Heart left ventricle (tissue), 13 donors: ENCODE measurements at regions not wholly inside any gene's neighbourhood (a gene's known extent, or its start where the extent isn't known, plus 50 kb on each side); places are given as distances from the start of the nearest gene placed in this dataset.

Experiments
- CTCF ChIP-seq, 12 donors: fragments of 200-600 bp; sonication (generic) in 4 of 12; IDR thresholded peaks; one replicate each; pipeline versions ENCODE4 v1.5.0 to v1.8.0; 2018 to 2022; ENCODE audit warnings: antibody characterized with exemption in 12 of 12, mild to moderate bottlenecking in 5 of 12
- POLR2A ChIP-seq, 2 donors: fragments of 450-650 bp; IDR thresholded peaks; one replicate each; pipeline ENCODE4 v1.6.1; 2017; ENCODE audit warnings: antibody characterized with exemption in 2 of 2, mild to moderate bottlenecking in 2 of 2, moderate library complexity in 2 of 2
- donor health status: ischemic (EF 13 %, LVEDD 7.1; RV severe dilation, severe dysfunction).
- donor health status: DM: no; HTN: yes; CAD: no.
- donor health status: DM: no; HTN: no; CAD: no.
- donor health status: ischemic (EF 25% LVEDD 6.9; RV normal size, moderate dysfunction).
- donor health status: ischemic (EF 25% LVEDD 5.7; RV mildly dilated, moderate dysfunction).
- donor health status: ischemic (EF 35%, LVEDD 5.7; RV mildly dilated, moderate dysfunction).
- donor health status: nonischemic (EF 11% LVEDD 7.7; RV severe dilation, severe dysfunction).
- donor health status: DM: yes; HTN: yes; CAD: no.
- donor health status: PGD.
- donor health status: ischemic (EF 29% LVEDD 5.4; RV normal size, mild dysfunction).
- donor health status: nonischemic (EF 23%, LVEDD 6.1; RV moderate dilation, normal function).

- TF ChIP-seq POLR2A (IDR thresholded peaks at IDR 0.05) (no peak), CTCF (IDR thresholded peaks at IDR 0.05) (no peak)
Observed at GRCh38 chr7:155973451-155973997, 161.3 kb upstream of the SHH start.
